ENCODE measurements at regions not wholly inside any gene's neighbourhood (a gene's known extent, or its start where the extent isn't known, plus 50 kb on each side); places are given as distances from the start of the nearest gene placed in this dataset.

DNA sequence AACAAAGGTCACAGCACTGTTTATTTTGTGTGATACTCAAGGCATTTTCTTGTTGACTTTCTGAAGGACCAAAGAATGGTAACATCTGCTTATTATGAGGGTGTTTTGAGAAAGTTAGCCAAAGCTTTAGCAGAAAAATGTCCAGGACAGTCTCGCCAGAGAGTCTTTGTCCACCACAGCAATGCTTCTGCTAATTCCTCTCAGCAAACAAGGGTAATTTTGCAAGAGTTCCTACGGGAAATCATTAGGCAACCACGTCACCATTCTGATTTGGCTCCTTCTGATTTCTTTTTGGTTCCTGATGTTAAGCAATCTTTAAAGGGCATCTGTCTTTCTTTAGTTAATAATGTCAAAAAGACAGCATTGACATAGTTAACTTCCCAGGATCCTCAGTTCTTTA, 639.3 kb upstream of the STEAP1 start:
- H3K27ac ChIP-seq, result no peak overlapping the region
- H3K27me3 ChIP-seq, result no peaks in the 10 kb centered on the region
- no peak for DNase-seq
- H3K4me3 ChIP-seq, result no peak overlapping the region
- WGBS, 5 donors, result 57 to 73% (median 61%) methylated on average over 3 of the region's 3 CpGs
- no peaks in the 10 kb centered on the region for H3K9me3 ChIP-seq
- no peaks in the 10 kb centered on the region for H3K36me3 ChIP-seq
- intact Hi-C loops (cut with DNase I; ENCODE audit: low total_unique reads), result no loop called here
- no peaks in the 10 kb centered on the region for H3K4me1 ChIP-seq
- TF ChIP-seq, protein P1, sequence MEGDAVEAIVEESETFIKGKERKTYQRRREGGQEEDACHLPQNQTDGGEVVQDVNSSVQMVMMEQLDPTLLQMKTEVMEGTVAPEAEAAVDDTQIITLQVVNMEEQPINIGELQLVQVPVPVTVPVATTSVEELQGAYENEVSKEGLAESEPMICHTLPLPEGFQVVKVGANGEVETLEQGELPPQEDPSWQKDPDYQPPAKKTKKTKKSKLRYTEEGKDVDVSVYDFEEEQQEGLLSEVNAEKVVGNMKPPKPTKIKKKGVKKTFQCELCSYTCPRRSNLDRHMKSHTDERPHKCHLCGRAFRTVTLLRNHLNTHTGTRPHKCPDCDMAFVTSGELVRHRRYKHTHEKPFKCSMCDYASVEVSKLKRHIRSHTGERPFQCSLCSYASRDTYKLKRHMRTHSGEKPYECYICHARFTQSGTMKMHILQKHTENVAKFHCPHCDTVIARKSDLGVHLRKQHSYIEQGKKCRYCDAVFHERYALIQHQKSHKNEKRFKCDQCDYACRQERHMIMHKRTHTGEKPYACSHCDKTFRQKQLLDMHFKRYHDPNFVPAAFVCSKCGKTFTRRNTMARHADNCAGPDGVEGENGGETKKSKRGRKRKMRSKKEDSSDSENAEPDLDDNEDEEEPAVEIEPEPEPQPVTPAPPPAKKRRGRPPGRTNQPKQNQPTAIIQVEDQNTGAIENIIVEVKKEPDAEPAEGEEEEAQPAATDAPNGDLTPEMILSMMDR (IDR thresholded peaks at IDR 0.05), result no peak
- TF ChIP-seq POLR2A (IDR thresholded peaks at IDR 0.05) (no peak), EP300 (IDR thresholded peaks at IDR 0.05) (no peak), POLR2AphosphoS5 (IDR thresholded peaks at IDR 0.05) (no peak)

DNA sequence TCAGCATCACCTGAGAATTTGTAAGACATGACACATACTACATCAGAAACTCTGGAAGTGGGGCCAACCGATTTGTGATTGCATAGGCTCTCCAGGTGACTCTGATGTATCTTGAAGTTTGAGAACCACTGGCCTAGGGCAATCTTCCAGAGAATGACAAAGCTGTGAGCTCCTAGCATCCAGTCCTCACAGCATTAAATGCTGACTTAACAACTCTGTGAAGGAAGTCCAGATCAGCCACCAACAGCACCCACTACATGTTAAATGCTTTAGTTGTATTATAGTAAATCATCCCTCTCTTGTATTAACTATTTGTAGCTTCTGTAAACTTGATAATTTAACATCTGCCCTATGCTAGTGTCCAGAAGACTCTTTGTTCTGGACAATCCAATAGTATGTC, 636.5 kb upstream of the STEAP1 start:
- H3K4me1 ChIP-seq, result no peaks in the 10 kb centered on the region
- H3K4me3 ChIP-seq, result no peak overlapping the region
- H3K27ac ChIP-seq, result no peak overlapping the region
- intact Hi-C loops (cut with DNase I; ENCODE audit: low total_unique reads), result no loop called here
- DNase-seq, result no peak
- no peaks in the 10 kb centered on the region for H3K36me3 ChIP-seq
- no peaks in the 10 kb centered on the region for H3K27me3 ChIP-seq
- TF ChIP-seq POLR2A (IDR thresholded peaks at IDR 0.05) (no peak), POLR2AphosphoS5 (IDR thresholded peaks at IDR 0.05) (no peak), EP300 (IDR thresholded peaks at IDR 0.05) (no peak)
- TF ChIP-seq, protein P1 (IDR thresholded peaks at IDR 0.05), result no peak
- no peaks in the 10 kb centered on the region for H3K9me3 ChIP-seq
- WGBS, 5 donors, result 73 to 100% (median 83%) methylated on average over 1 of the region's 1 CpG

DNA sequence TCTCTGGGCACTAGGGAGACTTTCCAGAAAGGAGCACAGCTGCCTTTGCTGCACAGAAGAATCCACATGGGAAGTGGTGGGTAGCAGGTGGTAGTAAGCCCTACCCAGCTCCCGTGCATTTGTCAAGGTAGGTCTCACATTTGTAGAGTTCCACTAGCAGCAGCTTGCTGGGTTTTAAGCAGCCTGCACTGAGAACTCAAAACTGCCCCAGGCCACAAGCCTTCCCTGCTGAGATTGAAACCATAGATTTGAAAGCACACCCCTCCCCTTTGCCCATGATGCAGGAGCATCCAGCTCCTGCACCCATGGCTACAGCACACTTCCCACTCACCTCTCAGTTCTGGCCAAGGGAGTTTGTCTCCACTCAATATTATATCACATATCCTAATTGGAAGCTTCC, 604.5 kb upstream of the STEAP1 start:
- intact Hi-C loops (cut with DNase I; ENCODE audit: low total_unique reads), result no loop called here
- no peak overlapping the region for H3K27ac ChIP-seq
- no peak for DNase-seq
- H3K4me3 ChIP-seq, result no peak overlapping the region
- 72 to 97% (median 84%) methylated on average over 1 of the region's 1 CpG; no CpG with 5 or more reads in 1 of the 5 donors for WGBS, 5 donors
- TF ChIP-seq POLR2AphosphoS5 (IDR thresholded peaks at IDR 0.05), result no peak
- TF ChIP-seq EP300 (IDR thresholded peaks at IDR 0.05), result no peak
- TF ChIP-seq POLR2A (IDR thresholded peaks at IDR 0.05), result no peak
- H3K4me1 ChIP-seq, result no peaks in the 10 kb centered on the region
- no peaks in the 10 kb centered on the region for H3K27me3 ChIP-seq
- peaks cover 0 to 3% (median 0%) of the 10 kb centered on the region in 4 donors for H3K9me3 ChIP-seq
- H3K36me3 ChIP-seq, result no peaks in the 10 kb centered on the region

DNA sequence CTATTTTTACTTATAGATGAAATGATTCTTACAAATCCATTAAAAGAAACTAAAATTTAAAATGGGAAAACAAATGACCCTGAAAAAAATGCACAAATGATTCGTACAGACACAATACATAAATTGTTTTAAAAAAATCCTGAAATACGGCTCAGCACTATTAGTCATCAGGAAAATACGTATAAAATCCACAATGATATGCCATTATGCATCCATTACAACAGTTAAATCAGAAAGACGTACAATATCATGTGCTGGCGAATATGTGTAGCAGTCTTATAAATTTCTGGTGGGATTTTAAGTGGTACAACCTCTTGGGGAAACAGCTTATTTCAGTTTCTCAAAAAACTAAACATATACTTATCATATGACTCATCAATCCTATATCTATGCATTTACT, 600.1 kb upstream of the STEAP1 start:
- Histone ChIP-seq H3K4me3 (no peak overlapping the region), H3K9me3 (no peaks in the 10 kb centered on the region), H3K27me3 (no peaks in the 10 kb centered on the region), H3K36me3 (no peaks in the 10 kb centered on the region), H3K4me1 (no peaks in the 10 kb centered on the region), H3K27ac (no peak overlapping the region)
- 78 to 87% (median 82%) methylated on average over 5 of the region's 5 CpGs for WGBS, 5 donors
- intact Hi-C loops (cut with DNase I; ENCODE audit: low total_unique reads), result no loop called here
- no peak for DNase-seq
- TF ChIP-seq, protein P1 (IDR thresholded peaks at IDR 0.05), result no peak
- TF ChIP-seq EP300 (IDR thresholded peaks at IDR 0.05) (no peak), POLR2AphosphoS5 (IDR thresholded peaks at IDR 0.05) (no peak), POLR2A (IDR thresholded peaks at IDR 0.05) (no peak)

DNA sequence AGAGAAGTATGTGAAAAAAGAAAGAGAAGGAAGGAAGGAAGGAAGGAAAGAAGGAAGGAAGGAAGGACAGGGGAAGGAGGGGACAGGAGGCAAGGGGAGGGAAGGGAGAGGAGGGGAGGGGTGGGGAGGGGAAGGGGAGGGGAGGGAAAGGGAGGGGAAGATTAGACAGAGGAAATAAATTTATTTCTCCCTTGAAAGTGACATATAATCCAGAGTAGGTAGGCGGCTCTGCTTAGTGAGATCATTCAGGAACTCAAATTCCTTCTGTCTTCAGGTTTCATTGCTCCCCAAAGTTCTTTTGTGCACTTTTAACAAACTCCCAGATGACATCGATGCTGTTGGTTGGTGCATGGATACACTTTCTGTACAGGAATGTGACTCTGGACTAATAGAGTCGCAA, 594.7 kb upstream of the STEAP1 start:
- Histone ChIP-seq H3K9me3 (no peaks in the 10 kb centered on the region), H3K36me3 (no peaks in the 10 kb centered on the region), H3K27me3 (no peaks in the 10 kb centered on the region), H3K27ac (no peak overlapping the region), H3K4me3 (no peak overlapping the region), H3K4me1 (no peaks in the 10 kb centered on the region)
- DNase-seq, result no peak
- TF ChIP-seq POLR2A (IDR thresholded peaks at IDR 0.05) (no peak), EP300 (IDR thresholded peaks at IDR 0.05) (no peak), POLR2AphosphoS5 (IDR thresholded peaks at IDR 0.05) (no peak)
- TF ChIP-seq, protein P1 (IDR thresholded peaks at IDR 0.05), result no peak
- 92 to 94% (median 92%) methylated on average over 3 of the region's 3 CpGs for WGBS, 5 donors
- intact Hi-C loops (cut with DNase I; ENCODE audit: low total_unique reads), result no loop called here
